ENCODE measurements at regions not wholly inside any gene's neighbourhood (a gene's known extent, or its start where the extent isn't known, plus 50 kb on each side); places are given as distances from the start of the nearest gene placed in this dataset.
"Not testable (repeated sequence)": the region's sequence is repeated elsewhere in the genome, so short reads cannot be mapped to it uniquely, and the experiment has no call there.

GRCh38 chr12:131610891-131611290, 100.0 kb upstream of the SFSWAP start:
- no peak for DNase-seq

- no peak for DNase-seq
These were observed 99.3 kb upstream of the SFSWAP start for GRCh38 chr12:131611416-131612091.

GRCh38 chr12:131612092-131612755, 98.7 kb upstream of the SFSWAP start:
- no peak for DNase-seq

- no peak for DNase-seq
These were observed 97.7 kb upstream of the SFSWAP start for GRCh38 chr12:131613186-131613585.

GRCh38 chr12:131613678-131614077, 97.2 kb upstream of the SFSWAP start:
- DNase-seq, result no peak

GRCh38 chr12:131615326-131616042, 95.4 kb upstream of the SFSWAP start:
- no peak for DNase-seq

- no peak for DNase-seq
These were observed 94.7 kb upstream of the SFSWAP start for GRCh38 chr12:131616043-131616700.

GRCh38 chr12:131616738-131617137, 94.2 kb upstream of the SFSWAP start:
- DNase-seq, result no peak

GRCh38 chr12:131617179-131617578, 93.7 kb upstream of the SFSWAP start:
- DNase-seq, result no peak

GRCh38 chr12:131617596-131618302, 93.1 kb upstream of the SFSWAP start:
- DNase-seq, result no peak

- DNase-seq, result no peak
These were observed 92.6 kb upstream of the SFSWAP start for GRCh38 chr12:131618303-131618658.

- DNase-seq, result no peak
These were observed 92.2 kb upstream of the SFSWAP start for GRCh38 chr12:131618701-131619100.

- no peak for DNase-seq
These were observed 91.7 kb upstream of the SFSWAP start for GRCh38 chr12:131619106-131619642.

- no peak for DNase-seq
These were observed 91.0 kb upstream of the SFSWAP start for GRCh38 chr12:131619736-131620506.

GRCh38 chr12:131620520-131620919, 90.4 kb upstream of the SFSWAP start:
- no peak for DNase-seq

GRCh38 chr12:131620946-131621681, 89.8 kb upstream of the SFSWAP start:
- no peak for DNase-seq

- DNase-seq, result no peak
These were observed 89.0 kb upstream of the SFSWAP start for GRCh38 chr12:131621701-131622421.

- DNase-seq, result no peak
These were observed 88.4 kb upstream of the SFSWAP start for GRCh38 chr12:131622422-131622955.

- DNase-seq, result not testable (repeated sequence)
These were observed 87.2 kb upstream of the SFSWAP start for GRCh38 chr12:131623404-131624368.
